ENCODE measurements at regions not wholly inside any gene's neighbourhood (a gene's known extent, or its start where the extent isn't known, plus 50 kb on each side); places are given as distances from the start of the nearest gene placed in this dataset.

DNA sequence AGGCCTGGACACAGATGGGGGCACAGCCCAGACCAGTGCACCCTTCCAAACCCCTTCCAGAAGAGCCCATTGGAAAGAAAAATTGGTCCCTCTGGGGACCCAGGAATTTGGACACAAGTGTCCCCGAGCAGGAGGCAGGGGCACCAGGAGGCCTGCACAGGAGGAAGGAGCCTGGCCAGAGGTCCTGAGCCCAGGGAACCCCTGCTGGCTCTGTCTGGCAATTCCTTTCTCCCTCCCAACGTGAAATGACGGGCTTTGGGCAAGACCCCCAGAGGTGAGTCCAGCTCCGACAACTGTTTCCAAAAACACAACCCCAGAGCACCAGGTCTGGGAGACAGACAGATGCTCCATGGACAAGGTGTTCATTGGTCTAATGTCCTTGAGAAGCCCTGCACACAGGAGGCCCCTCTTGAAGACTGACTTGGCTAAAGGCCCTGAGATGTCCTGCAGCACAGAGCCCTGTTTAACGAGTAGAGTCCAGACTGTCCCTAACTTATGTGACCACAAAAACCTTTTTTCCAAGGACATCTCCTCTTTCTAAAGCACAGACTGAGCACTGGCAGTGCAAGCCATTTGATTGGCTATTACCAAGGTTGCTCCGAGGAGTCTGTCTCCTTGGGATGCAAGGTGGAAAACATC, 150.7 kb downstream of the OAT start:
- TF ChIP-seq POLR2A (IDR thresholded peaks at IDR 0.05): no peak
- TF ChIP-seq, protein P1, sequence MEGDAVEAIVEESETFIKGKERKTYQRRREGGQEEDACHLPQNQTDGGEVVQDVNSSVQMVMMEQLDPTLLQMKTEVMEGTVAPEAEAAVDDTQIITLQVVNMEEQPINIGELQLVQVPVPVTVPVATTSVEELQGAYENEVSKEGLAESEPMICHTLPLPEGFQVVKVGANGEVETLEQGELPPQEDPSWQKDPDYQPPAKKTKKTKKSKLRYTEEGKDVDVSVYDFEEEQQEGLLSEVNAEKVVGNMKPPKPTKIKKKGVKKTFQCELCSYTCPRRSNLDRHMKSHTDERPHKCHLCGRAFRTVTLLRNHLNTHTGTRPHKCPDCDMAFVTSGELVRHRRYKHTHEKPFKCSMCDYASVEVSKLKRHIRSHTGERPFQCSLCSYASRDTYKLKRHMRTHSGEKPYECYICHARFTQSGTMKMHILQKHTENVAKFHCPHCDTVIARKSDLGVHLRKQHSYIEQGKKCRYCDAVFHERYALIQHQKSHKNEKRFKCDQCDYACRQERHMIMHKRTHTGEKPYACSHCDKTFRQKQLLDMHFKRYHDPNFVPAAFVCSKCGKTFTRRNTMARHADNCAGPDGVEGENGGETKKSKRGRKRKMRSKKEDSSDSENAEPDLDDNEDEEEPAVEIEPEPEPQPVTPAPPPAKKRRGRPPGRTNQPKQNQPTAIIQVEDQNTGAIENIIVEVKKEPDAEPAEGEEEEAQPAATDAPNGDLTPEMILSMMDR (IDR thresholded peaks at IDR 0.05 in 4 of 5, conservative IDR thresholded peaks at IDR 0.05 in 1 of 5): no peak

Measured in gastrocnemius medialis (tissue), 4 donors.